ENCODE measurements at regions not wholly inside any gene's neighbourhood (a gene's known extent, or its start where the extent isn't known, plus 50 kb on each side); places are given as distances from the start of the nearest gene placed in this dataset.

- Histone ChIP-seq H3K4me2 (ENCODE audit: insufficient read depth, low read length) (no peak overlapping the region), H3K36me3 (ENCODE audit: insufficient read depth, low read length) (no peaks in the 10 kb centered on the region), H3K27ac (ENCODE audit: low read length) (no peak overlapping the region), H3K9me3 (ENCODE audit: insufficient read depth, low read length, severe bottlenecking) (peaks cover 8% of the 10 kb centered on the region), H4K20me1 (ENCODE audit: insufficient read depth, low read length) (no peaks in the 10 kb centered on the region), H3K4me1 (ENCODE audit: insufficient read depth, low read length) (no peaks in the 10 kb centered on the region), H3K27me3 (ENCODE audit: insufficient read depth, low read length, poor library complexity) (no peaks in the 10 kb centered on the region), H3K4me3 (ENCODE audit: low read depth in 1 of 2, low read length in 2 of 2) (no peak overlapping the region), H3K9ac (ENCODE audit: low read depth, low read length) (no peak overlapping the region), H2AFZ (ENCODE audit: low read depth, low read length) (no peak overlapping the region), H3K79me2 (ENCODE audit: insufficient read depth, low read length) (no peaks in the 10 kb centered on the region)
- no peak for DNase-seq
- TF ChIP-seq, protein P1, sequence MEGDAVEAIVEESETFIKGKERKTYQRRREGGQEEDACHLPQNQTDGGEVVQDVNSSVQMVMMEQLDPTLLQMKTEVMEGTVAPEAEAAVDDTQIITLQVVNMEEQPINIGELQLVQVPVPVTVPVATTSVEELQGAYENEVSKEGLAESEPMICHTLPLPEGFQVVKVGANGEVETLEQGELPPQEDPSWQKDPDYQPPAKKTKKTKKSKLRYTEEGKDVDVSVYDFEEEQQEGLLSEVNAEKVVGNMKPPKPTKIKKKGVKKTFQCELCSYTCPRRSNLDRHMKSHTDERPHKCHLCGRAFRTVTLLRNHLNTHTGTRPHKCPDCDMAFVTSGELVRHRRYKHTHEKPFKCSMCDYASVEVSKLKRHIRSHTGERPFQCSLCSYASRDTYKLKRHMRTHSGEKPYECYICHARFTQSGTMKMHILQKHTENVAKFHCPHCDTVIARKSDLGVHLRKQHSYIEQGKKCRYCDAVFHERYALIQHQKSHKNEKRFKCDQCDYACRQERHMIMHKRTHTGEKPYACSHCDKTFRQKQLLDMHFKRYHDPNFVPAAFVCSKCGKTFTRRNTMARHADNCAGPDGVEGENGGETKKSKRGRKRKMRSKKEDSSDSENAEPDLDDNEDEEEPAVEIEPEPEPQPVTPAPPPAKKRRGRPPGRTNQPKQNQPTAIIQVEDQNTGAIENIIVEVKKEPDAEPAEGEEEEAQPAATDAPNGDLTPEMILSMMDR (IDR thresholded peaks at IDR 0.05; ENCODE audit: borderline replicate concordance, extremely low read depth, low read length, poor library complexity, severe bottlenecking), result no peak
- no peak for TF ChIP-seq EZH2 (IDR thresholded peaks at IDR 0.05; ENCODE audit: borderline replicate concordance, low read depth, low read length, severe bottlenecking)
- no peak for ATAC-seq (ENCODE audit: insufficient read depth, low read depth)
Observed at GRCh38 chr2:67651565-67651964, 254.4 kb downstream of the ETAA1 start.

GRCh38 chr2:67652679-67653078 lies 255.5 kb downstream of the ETAA1 start:
- ATAC-seq (ENCODE audit: insufficient read depth, low read depth), result no peak
- TF ChIP-seq EZH2 (IDR thresholded peaks at IDR 0.05; ENCODE audit: borderline replicate concordance, low read depth, low read length, severe bottlenecking), result no peak
- TF ChIP-seq, protein P1 (IDR thresholded peaks at IDR 0.05; ENCODE audit: borderline replicate concordance, extremely low read depth, low read length, poor library complexity, severe bottlenecking), result no peak
- Histone ChIP-seq H4K20me1 (ENCODE audit: insufficient read depth, low read length) (no peaks in the 10 kb centered on the region), H3K36me3 (ENCODE audit: insufficient read depth, low read length) (no peaks in the 10 kb centered on the region), H3K4me3 (ENCODE audit: low read depth in 1 of 2, low read length in 2 of 2) (no peak overlapping the region), H3K27me3 (ENCODE audit: insufficient read depth, low read length, poor library complexity) (no peaks in the 10 kb centered on the region), H3K4me1 (ENCODE audit: insufficient read depth, low read length) (no peaks in the 10 kb centered on the region), H3K79me2 (ENCODE audit: insufficient read depth, low read length) (no peaks in the 10 kb centered on the region), H2AFZ (ENCODE audit: low read depth, low read length) (no peak overlapping the region), H3K9me3 (ENCODE audit: insufficient read depth, low read length, severe bottlenecking) (no peaks in the 10 kb centered on the region), H3K9ac (ENCODE audit: low read depth, low read length) (no peak overlapping the region), H3K27ac (ENCODE audit: low read length) (no peak overlapping the region), H3K4me2 (ENCODE audit: insufficient read depth, low read length) (no peak overlapping the region)
- DNase-seq, result no peak

DNA sequence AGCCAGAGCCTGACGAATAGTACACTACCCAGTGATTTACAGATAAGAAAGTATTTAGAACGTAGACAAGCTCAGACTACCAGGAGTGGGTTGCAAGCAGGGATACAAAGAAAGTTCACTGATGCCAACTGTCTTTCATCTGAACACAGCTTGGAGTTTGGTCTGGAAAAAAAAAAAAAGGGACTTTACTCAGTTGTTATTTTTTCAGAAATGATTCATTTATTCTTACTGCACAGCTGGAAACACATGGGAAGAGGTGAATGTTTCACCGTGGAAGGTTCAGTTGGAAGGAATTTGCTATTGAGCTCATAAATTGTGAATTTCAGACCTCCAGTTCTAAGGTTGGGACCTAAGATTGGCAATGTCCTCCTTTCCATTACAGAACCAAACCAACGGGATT lies 259.7 kb downstream of the ETAA1 start:
- no peaks in the 10 kb centered on the region for H3K9me3 ChIP-seq (ENCODE audit: insufficient read depth, low read length, severe bottlenecking)
- no peaks in the 10 kb centered on the region for H3K4me1 ChIP-seq (ENCODE audit: insufficient read depth, low read length)
- no peak overlapping the region for H3K4me3 ChIP-seq (ENCODE audit: low read depth in 1 of 2, low read length in 2 of 2)
- H4K20me1 ChIP-seq (ENCODE audit: insufficient read depth, low read length), result no peaks in the 10 kb centered on the region
- H3K4me2 ChIP-seq (ENCODE audit: insufficient read depth, low read length), result no peak overlapping the region
- no peak overlapping the region for H3K27ac ChIP-seq (ENCODE audit: low read length)
- H2AFZ ChIP-seq (ENCODE audit: low read depth, low read length), result no peak overlapping the region
- no peaks in the 10 kb centered on the region for H3K36me3 ChIP-seq (ENCODE audit: insufficient read depth, low read length)
- H3K79me2 ChIP-seq (ENCODE audit: insufficient read depth, low read length), result no peaks in the 10 kb centered on the region
- DNase-seq, result no peak
- H3K27me3 ChIP-seq (ENCODE audit: insufficient read depth, low read length, poor library complexity), result peaks cover 2% of the 10 kb centered on the region
- TF ChIP-seq EZH2 (IDR thresholded peaks at IDR 0.05; ENCODE audit: borderline replicate concordance, low read depth, low read length, severe bottlenecking), result no peak
- TF ChIP-seq, protein P1 (IDR thresholded peaks at IDR 0.05; ENCODE audit: borderline replicate concordance, extremely low read depth, low read length, poor library complexity, severe bottlenecking), result no peak
- no peak for ATAC-seq (ENCODE audit: insufficient read depth, low read depth)
- no peak overlapping the region for H3K9ac ChIP-seq (ENCODE audit: low read depth, low read length)

DNA sequence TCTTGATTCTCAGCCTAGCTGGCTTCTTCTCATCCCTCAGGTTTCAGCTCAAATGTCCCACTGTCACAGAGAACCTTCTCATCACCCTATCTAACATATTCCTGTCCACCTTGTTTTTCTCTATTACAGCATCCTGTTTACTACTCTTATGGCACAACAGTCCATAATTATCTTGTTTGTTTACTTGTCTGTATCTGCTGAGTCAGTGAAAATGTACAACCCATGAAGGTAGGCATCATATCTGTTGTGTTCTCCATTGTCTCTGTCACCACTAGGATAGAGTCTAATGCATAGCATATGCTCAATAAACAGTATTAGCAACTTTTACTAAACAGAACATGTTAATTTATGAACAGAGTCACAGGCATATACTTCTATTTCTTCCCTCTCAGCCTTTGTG lies 261.7 kb downstream of the ETAA1 start:
- H3K27ac ChIP-seq (ENCODE audit: low read length), result no peak overlapping the region
- ATAC-seq (ENCODE audit: insufficient read depth, low read depth), result no peak

More for the DNA sequence above, 261.7 kb downstream of the ETAA1 start:
- Histone ChIP-seq H3K36me3 (ENCODE audit: insufficient read depth, low read length) (no peaks in the 10 kb centered on the region), H3K4me3 (ENCODE audit: low read depth in 1 of 2, low read length in 2 of 2) (no peak overlapping the region), H4K20me1 (ENCODE audit: insufficient read depth, low read length) (no peaks in the 10 kb centered on the region), H3K9me3 (ENCODE audit: insufficient read depth, low read length, severe bottlenecking) (no peaks in the 10 kb centered on the region), H3K4me1 (ENCODE audit: insufficient read depth, low read length) (no peaks in the 10 kb centered on the region), H3K9ac (ENCODE audit: low read depth, low read length) (no peak overlapping the region), H3K79me2 (ENCODE audit: insufficient read depth, low read length) (no peaks in the 10 kb centered on the region), H3K4me2 (ENCODE audit: insufficient read depth, low read length) (no peak overlapping the region), H2AFZ (ENCODE audit: low read depth, low read length) (no peak overlapping the region), H3K27me3 (ENCODE audit: insufficient read depth, low read length, poor library complexity) (peaks cover 2% of the 10 kb centered on the region)
- TF ChIP-seq, protein P1 (IDR thresholded peaks at IDR 0.05; ENCODE audit: borderline replicate concordance, extremely low read depth, low read length, poor library complexity, severe bottlenecking), result no peak
- TF ChIP-seq EZH2 (IDR thresholded peaks at IDR 0.05; ENCODE audit: borderline replicate concordance, low read depth, low read length, severe bottlenecking), result no peak
- DNase-seq, result no peak

Data from DND-41 (cell line).